H1 (cell line): ENCODE measurements at regions not wholly inside any gene's neighbourhood (a gene's known extent, or its start where the extent isn't known, plus 50 kb on each side); places are given as distances from the start of the nearest gene placed in this dataset.

Source experiments
- CTCF ChIA-PET: fragments of 300-600 bp; sonication (Branson Sonifier 250); formaldehyde crosslinking; loops from one replicate; lab custom pipeline; 2021; ENCODE audit not compliant: partially characterized antibody; lab: Charles Lee
- POLR2A ChIA-PET: fragments of 300-600 bp; sonication (Branson Sonifier 250); formaldehyde crosslinking; loops from one replicate; lab custom pipeline; 2021; ENCODE audit warnings: inconsistent platforms; ENCODE audit not compliant: partially characterized antibody; lab: Charles Lee
- DNase-seq, 2 experiments: peaks; one replicate each; pipeline versions ENCODE4 v3.0.0 to v3.0.0-alpha.2; 2010 to 2022; ENCODE audit warnings: low spot score in 2 of 2, low read depth in 1 of 2, mixed read lengths in 1 of 2
- FAIRE-seq: peaks from 2 replicates; lab custom pipeline; 2011; peaks lifted over from hg19 to GRCh38; lab: Jason Lieb, UNC
- H2AFZ ChIP-seq: 2 replicates; pipeline ENCODE4 v1.8.1; 2012; ENCODE audit warnings: low read length, inconsistent platforms
- H2AK5ac ChIP-seq: 2 replicates; pipeline ENCODE4 v1.6.1; 2013; ENCODE audit warnings: low read depth, low read length
- H2BK120ac ChIP-seq: replicated peaks from 2 replicates; pipeline ENCODE3; 2013; ENCODE audit warnings: low read depth, low read length, inconsistent platforms
- H2BK12ac ChIP-seq: 2 replicates; pipeline ENCODE4 v1.6.1; 2013; ENCODE audit warnings: low read depth, low read length
- H2BK15ac ChIP-seq: 2 replicates; pipeline ENCODE4 v1.6.1; 2013; ENCODE audit warnings: low read length
- H2BK20ac ChIP-seq: 2 replicates; pipeline ENCODE4 v1.6.1; 2013; ENCODE audit warnings: low read length
- H2BK5ac ChIP-seq: 2 replicates; pipeline ENCODE4 v1.6.1; 2013; ENCODE audit warnings: low read depth, low read length
- H3K14ac ChIP-seq: 2 replicates; pipeline ENCODE4 v1.6.1; 2013; ENCODE audit warnings: inconsistent platforms; ENCODE audit not compliant: insufficient read length
- H3K18ac ChIP-seq: 2 replicates; pipeline ENCODE4 v1.6.1; 2013; ENCODE audit warnings: low read length; ENCODE audit errors: extremely low read depth
- H3K23ac ChIP-seq: 2 replicates; pipeline ENCODE4 v1.6.1; 2013; ENCODE audit warnings: inconsistent platforms; ENCODE audit not compliant: insufficient read length
- H3K23me2 ChIP-seq: 2 replicates; pipeline ENCODE4 v1.6.1; 2013; ENCODE audit warnings: low read depth, low read length
- H3K27ac ChIP-seq: 2 replicates; pipeline ENCODE4 v1.6.1; 2011; ENCODE audit warnings: low read depth, low read length, inconsistent platforms
- H3K27me3 ChIP-seq, 4 experiments: replicated peaks in 1 of 4; 1 replicate in 1 of 4; 2 replicates in 3 of 4; pipeline versions ENCODE4 v1.6.1 to v1.8.1; 2011 to 2013; ENCODE audit warnings: low read length in 3 of 4, mild to moderate bottlenecking in 3 of 4, inconsistent platforms in 2 of 4, mixed read lengths in 2 of 4, moderate library complexity in 1 of 4; ENCODE audit not compliant: control insufficient read depth in 3 of 4, insufficient read depth in 3 of 4; ENCODE audit errors: extremely low read depth in 1 of 4
- H3K36me3 ChIP-seq, 4 experiments: 2 replicates each; pipeline versions ENCODE4 v1.6.1 to v1.8.1; 2011 to 2013; ENCODE audit warnings: mild to moderate bottlenecking in 4 of 4, low read length in 3 of 4, moderate library complexity in 2 of 4, control low read depth in 1 of 4, inconsistent platforms in 1 of 4; ENCODE audit not compliant: insufficient read depth in 4 of 4, control insufficient read depth in 2 of 4
- H3K4ac ChIP-seq: replicated peaks from 2 replicates; pipeline ENCODE3; 2013; ENCODE audit warnings: low read length, low read depth, mixed read lengths, inconsistent platforms; ENCODE audit not compliant: insufficient read length
- H3K4me1 ChIP-seq, 4 experiments: replicated peaks in 1 of 4; 1 replicate in 1 of 4; 2 replicates in 3 of 4; pipeline versions ENCODE4 v1.6.1 to v1.8.1; 2011 to 2013; ENCODE audit warnings: low read length in 3 of 4, inconsistent platforms in 2 of 4, mixed read lengths in 1 of 4; ENCODE audit not compliant: insufficient read depth in 4 of 4, control insufficient read depth in 3 of 4
- H3K4me2 ChIP-seq, 2 experiments: 2 replicates each; pipeline versions ENCODE4 v1.6.1 to v1.8.1; 2011 to 2013; ENCODE audit warnings: low read depth in 2 of 2, low read length in 2 of 2, control low read depth in 1 of 2, inconsistent platforms in 1 of 2, mild to moderate bottlenecking in 1 of 2; ENCODE audit not compliant: insufficient read depth in 1 of 2
- H3K4me3 ChIP-seq, 4 experiments: fragments of 200-600, 300-600 bp in 1 of 4; sonication (generic), shearing (Covaris generic), sonication (Bioruptor Twin) in 1 of 4; 2 replicates each; pipeline versions ENCODE4 v1.5.1 to v1.8.1; 2011 to 2016; ENCODE audit warnings: low read length in 4 of 4, low read depth in 3 of 4, control low read depth in 2 of 4, inconsistent platforms in 2 of 4, mild to moderate bottlenecking in 2 of 4, mixed read lengths in 1 of 4, moderate library complexity in 1 of 4; ENCODE audit not compliant: insufficient read depth in 2 of 4; ENCODE audit errors: extremely low read depth in 1 of 4
- H3K56ac ChIP-seq: replicated peaks from 2 replicates; pipeline ENCODE3; 2013; ENCODE audit warnings: low read depth, mild to moderate bottlenecking, mixed read lengths, low read length, inconsistent platforms; ENCODE audit not compliant: insufficient read length
- H3K79me1 ChIP-seq: 2 replicates; pipeline ENCODE4 v1.6.1; 2013; ENCODE audit warnings: low read depth, low read length, control low read depth
- H3K79me2 ChIP-seq, 2 experiments: 2 replicates each; pipeline versions ENCODE4 v1.6.1 to v1.8.1; 2012 to 2013; ENCODE audit warnings: low read length in 2 of 2, mild to moderate bottlenecking in 2 of 2, inconsistent platforms in 1 of 2; ENCODE audit not compliant: insufficient read depth in 2 of 2, control insufficient read depth in 1 of 2
- H3K9ac ChIP-seq, 4 experiments: replicated peaks in 1 of 4; 1 replicate in 1 of 4; 2 replicates in 3 of 4; pipeline versions ENCODE4 v1.6.1 to v1.8.1; 2011 to 2013; ENCODE audit warnings: low read depth in 3 of 4, low read length in 3 of 4, control low read depth in 2 of 4, mild to moderate bottlenecking in 2 of 4, moderate library complexity in 2 of 4, inconsistent platforms in 1 of 4; ENCODE audit errors: extremely low read depth in 1 of 4
- H3K9me3 ChIP-seq, 2 experiments: 2 replicates each; pipeline versions ENCODE4 v1.6.1 to v1.8.1; 2012 to 2013; ENCODE audit warnings: mild to moderate bottlenecking in 2 of 2, moderate library complexity in 2 of 2, control low read depth in 1 of 2, inconsistent platforms in 1 of 2, low read depth in 1 of 2, low read length in 1 of 2, mixed read lengths in 1 of 2; ENCODE audit not compliant: insufficient read depth in 2 of 2
- H4K20me1 ChIP-seq, 2 experiments: replicated peaks in 1 of 2; 2 replicates each; pipeline versions ENCODE3 to v1.8.1; 2011 to 2013; ENCODE audit warnings: inconsistent platforms in 2 of 2, low read length in 2 of 2, mild to moderate bottlenecking in 1 of 2; ENCODE audit not compliant: insufficient read depth in 2 of 2, control insufficient read depth in 1 of 2
- H4K5ac ChIP-seq: 2 replicates; pipeline ENCODE4 v1.6.1; 2013; ENCODE audit warnings: low read length, low read depth, mixed read lengths, inconsistent platforms; ENCODE audit not compliant: insufficient read length
- H4K8ac ChIP-seq: 2 replicates; pipeline ENCODE4 v1.8.0; 2013; ENCODE audit warnings: mild to moderate bottlenecking, moderate library complexity, low read length, inconsistent platforms; ENCODE audit not compliant: insufficient read depth; ENCODE audit errors: extremely low read depth
- H4K91ac ChIP-seq: replicated peaks from 2 replicates; pipeline ENCODE3; 2013; ENCODE audit warnings: low read length, mixed read lengths, inconsistent platforms; ENCODE audit not compliant: insufficient read length
- BACH1 ChIP-seq: IDR thresholded peaks from 2 replicates; pipeline ENCODE4 v1.6.1; 2012; ENCODE audit warnings: low read length, improper control_type of control experiment
- CHD2 ChIP-seq: IDR thresholded peaks from 2 replicates; pipeline ENCODE4 v1.6.1; 2012; ENCODE audit warnings: low read length, improper control_type of control experiment
- FOSL1 ChIP-seq: IDR thresholded peaks from 2 replicates; pipeline ENCODE4 v1.6.1; 2011; ENCODE audit warnings: mild to moderate bottlenecking, low read depth, low read length, moderate library complexity; ENCODE audit not compliant: insufficient read depth
- KDM1A ChIP-seq: fragments of 200-600, 300-600 bp; sonication (generic); IDR thresholded peaks from 2 replicates; pipeline ENCODE4 v1.7.1; 2016; ENCODE audit warnings: mild to moderate bottlenecking, low read length, borderline replicate concordance
- POU5F1 ChIP-seq: IDR thresholded peaks from 2 replicates; pipeline ENCODE4 v1.6.1; 2011; ENCODE audit warnings: low read depth, mild to moderate bottlenecking, low read length, moderate library complexity
- RAD21 ChIP-seq, 2 experiments: IDR thresholded peaks in 1 of 2; conservative IDR thresholded peaks in 1 of 2; 2 replicates each; pipeline ENCODE4 v1.6.1; 2011; ENCODE audit warnings: low read depth in 2 of 2, low read length in 2 of 2, improper control_type of control experiment in 1 of 2, inconsistent platforms in 1 of 2, mild to moderate bottlenecking in 1 of 2, moderate library complexity in 1 of 2
- RXRA ChIP-seq: IDR thresholded peaks from 2 replicates; pipeline ENCODE4 v1.6.1; 2011; ENCODE audit warnings: low read depth, mild to moderate bottlenecking, low read length, moderate library complexity; ENCODE audit not compliant: insufficient read depth
- SIRT6 ChIP-seq: IDR thresholded peaks from one replicate; pipeline ENCODE4 v1.7.1; 2012; ENCODE audit warnings: low read length, inconsistent platforms
- SIX5 ChIP-seq: IDR thresholded peaks from 2 replicates; pipeline ENCODE4 v1.6.1; 2011; ENCODE audit warnings: mild to moderate bottlenecking, low read depth, low read length
- WGBS, 2 experiments: shearing (Covaris generic) in 1 of 2; methylation state at CpG; one replicate each; pipeline versions ENCODE4 v1.1.6 to v1.1.7; 2013 to 2015; ENCODE audit warnings: low lambda C conversion rate in 2 of 2, mixed read lengths in 2 of 2, inconsistent platforms in 1 of 2, low coverage in 1 of 2, missing lambda C conversion rate in 1 of 2; ENCODE audit not compliant: insufficient replicate concordance in 2 of 2, insufficient coverage in 1 of 2, insufficient read length in 1 of 2; ENCODE audit errors: extremely low coverage in 1 of 2, missing lambda C conversion rate in 1 of 2; 5-methylcytosine and 5-hydroxymethylcytosine counted together

- Histone ChIP-seq H2AK5ac (no peak overlapping the region), H3K23ac (no peak overlapping the region), H3K4ac (no peak overlapping the region), H2BK15ac (no peak overlapping the region), H3K18ac (no peak overlapping the region), H4K20me1 (no peaks in the 10 kb centered on the region), H2BK12ac (no peak overlapping the region), H2AFZ (no peak overlapping the region), H4K91ac (no peak overlapping the region), H4K8ac (no peak overlapping the region), H3K9me3 (no peaks in the 10 kb centered on the region), H3K14ac (no peak overlapping the region), H3K4me3 (no peak overlapping the region), H4K5ac (no peak overlapping the region), H3K23me2 (no peaks in the 10 kb centered on the region), H3K9ac (no peak overlapping the region), H3K27ac (no peak overlapping the region), H3K4me2 (no peak overlapping the region), H3K56ac (no peak overlapping the region), H2BK5ac (no peak overlapping the region), H3K27me3 (no peaks in the 10 kb centered on the region), H2BK120ac (no peak overlapping the region), H3K79me1 (no peaks in the 10 kb centered on the region), H2BK20ac (no peak overlapping the region), H3K36me3 (no peaks in the 10 kb centered on the region), H3K4me1 (no peaks in the 10 kb centered on the region), H3K79me2 (no peaks in the 10 kb centered on the region)
- FAIRE-seq: no peak
- ChIA-PET CTCF (no interaction called here), POLR2A (no interaction called here)
- no peak for TF ChIP-seq FOSL1
- TF ChIP-seq KDM1A: no peak
- no peak for TF ChIP-seq RAD21 (IDR thresholded peaks at IDR 0.05 in 1 of 2, conservative IDR thresholded peaks at IDR 0.05 in 1 of 2; ENCODE audit: low read depth in 2 of 2, low read length in 2 of 2)
- no peak for TF ChIP-seq RXRA
- no peak for TF ChIP-seq SIRT6
- TF ChIP-seq BACH1: no peak
- TF ChIP-seq POU5F1: no peak
- TF ChIP-seq CHD2: no peak
- TF ChIP-seq SIX5: no peak
- WGBS, 2 experiments: 90% methylated on average over 5 of the region's 5 CpGs; no CpG with 5 or more reads in 1 of the 2 experiments
- no peak for DNase-seq
These were observed 119.5 kb upstream of the KLF6 start for GRCh38 chr10:3904419-3904960.
